HUES64 (cell line): ENCODE measurements at regions not wholly inside any gene's neighbourhood (a gene's known extent, or its start where the extent isn't known, plus 50 kb on each side); places are given as distances from the start of the nearest gene placed in this dataset.
"Not testable (repeated sequence)": the region's sequence is repeated elsewhere in the genome, so short reads cannot be mapped to it uniquely, and the experiment has no call there.

Experiments used
- H3K27ac ChIP-seq: 2 replicates; pipeline ENCODE4 v1.7.0; 2013; ENCODE audit warnings: low read depth, low read length, inconsistent platforms
- H3K27me3 ChIP-seq: 2 replicates; pipeline ENCODE4 v1.6.1; 2013; ENCODE audit warnings: mild to moderate bottlenecking, low read length; ENCODE audit not compliant: insufficient read depth
- H3K36me3 ChIP-seq: 2 replicates; pipeline ENCODE4 v1.6.1; 2013; ENCODE audit warnings: mild to moderate bottlenecking, low read length; ENCODE audit not compliant: insufficient read depth
- H3K4me1 ChIP-seq: 2 replicates; pipeline ENCODE4 v1.6.1; 2013; ENCODE audit warnings: mild to moderate bottlenecking, low read length, moderate library complexity; ENCODE audit not compliant: insufficient read depth
- H3K4me3 ChIP-seq: 2 replicates; pipeline ENCODE4 v1.5.1; 2013; ENCODE audit warnings: mild to moderate bottlenecking, low read length, moderate library complexity
- H3K9ac ChIP-seq: 2 replicates; pipeline ENCODE4 v1.6.1; 2013; ENCODE audit warnings: mild to moderate bottlenecking, low read depth, low read length
- H3K9me3 ChIP-seq: 2 replicates; pipeline ENCODE4 v1.6.1; 2013; ENCODE audit warnings: low read depth, low read length; ENCODE audit not compliant: insufficient read depth
- WGBS: fragments of 150-250, 120-280 bp; methylation state at CpG from one replicate; pipeline ENCODE4 v1.1.7; 2013; ENCODE audit warnings: missing lambda C conversion rate; 5-methylcytosine and 5-hydroxymethylcytosine counted together

GRCh38 chr7:13108061-13108460 lies 420.6 kb downstream of the ARL4A start:
- Histone ChIP-seq H3K9me3 (peaks cover 8% of the 10 kb centered on the region; the same call in 1 of the 2 replicates), H3K9ac (no peak overlapping the region), H3K27me3 (no peaks in the 10 kb centered on the region), H3K27ac (no peak overlapping the region), H3K4me1 (no peaks in the 10 kb centered on the region), H3K36me3 (no peaks in the 10 kb centered on the region), H3K4me3 (no peak overlapping the region)

- H3K9ac ChIP-seq = no peak overlapping the region
- H3K27ac ChIP-seq = no peak overlapping the region
- no peak overlapping the region for H3K4me3 ChIP-seq
- 93% methylated on average over 6 of the region's 6 CpGs for WGBS
- no peaks in the 10 kb centered on the region for H3K27me3 ChIP-seq
- H3K9me3 ChIP-seq = peaks cover 8% of the 10 kb centered on the region; the same call in 1 of the 2 replicates
- no peaks in the 10 kb centered on the region for H3K36me3 ChIP-seq
- H3K4me1 ChIP-seq = no peaks in the 10 kb centered on the region
Measured at GRCh38 chr7:13109201-13109600, 421.8 kb downstream of the ARL4A start.

GRCh38 chr7:13110107-13110506 lies 422.7 kb downstream of the ARL4A start:
- Histone ChIP-seq H3K36me3 (no peaks in the 10 kb centered on the region), H3K4me3 (no peak overlapping the region), H3K4me1 (peaks cover 4% of the 10 kb centered on the region), H3K27me3 (no peaks in the 10 kb centered on the region), H3K27ac (no peak overlapping the region), H3K9me3 (peaks cover 8% of the 10 kb centered on the region; the same call in 1 of the 2 replicates), H3K9ac (no peak overlapping the region)
- 97% methylated on average over 5 of the region's 6 CpGs for WGBS

- peaks cover 8% of the 10 kb centered on the region; the same call in 1 of the 2 replicates for H3K9me3 ChIP-seq
- 65% methylated on average over 3 of the region's 3 CpGs for WGBS
- H3K36me3 ChIP-seq = no peaks in the 10 kb centered on the region
- no peak overlapping the region for H3K4me3 ChIP-seq
- H3K9ac ChIP-seq = no peak overlapping the region
- peaks cover 13% of the 10 kb centered on the region for H3K4me1 ChIP-seq
- no peaks in the 10 kb centered on the region for H3K27me3 ChIP-seq
- no peak overlapping the region for H3K27ac ChIP-seq
Measured at GRCh38 chr7:13111230-13111629, 423.8 kb downstream of the ARL4A start.

GRCh38 chr7:13114240-13114639 lies 426.8 kb downstream of the ARL4A start:
- not testable (repeated sequence) for H3K27me3 ChIP-seq, H3K36me3 ChIP-seq, H3K9ac ChIP-seq, H3K9me3 ChIP-seq, H3K27ac ChIP-seq, H3K4me3 ChIP-seq
- WGBS = 90% methylated on average over 7 of the region's 7 CpGs
- peaks cover 13% of the 10 kb centered on the region for H3K4me1 ChIP-seq

- Histone ChIP-seq H3K27me3 (no peaks in the 10 kb centered on the region), H3K36me3 (no peaks in the 10 kb centered on the region), H3K4me3 (no peak overlapping the region), H3K9ac (peak overlapping the region; percentile 26; the same call in 1 of the 2 replicates), H3K27ac (peak overlapping the region; percentile 42; the same call in 1 of the 2 replicates), H3K4me1 (peaks cover 13% of the 10 kb centered on the region), H3K9me3 (peaks cover 4% of the 10 kb centered on the region; the same call in 1 of the 2 replicates)
- 60% methylated on average over 4 of the region's 5 CpGs for WGBS
Measured at GRCh38 chr7:13115157-13115772, 427.8 kb downstream of the ARL4A start.

- H3K27me3 ChIP-seq = no peaks in the 10 kb centered on the region
- H3K27ac ChIP-seq = no peak overlapping the region
- H3K9ac ChIP-seq = no peak overlapping the region
- peaks cover 13% of the 10 kb centered on the region for H3K4me1 ChIP-seq
- no peaks in the 10 kb centered on the region for H3K9me3 ChIP-seq
- H3K4me3 ChIP-seq = no peak overlapping the region
- no peaks in the 10 kb centered on the region for H3K36me3 ChIP-seq
Measured at GRCh38 chr7:13115855-13116254, 428.4 kb downstream of the ARL4A start.

- Histone ChIP-seq H3K4me3 (no peak overlapping the region), H3K36me3 (no peaks in the 10 kb centered on the region), H3K9me3 (no peaks in the 10 kb centered on the region), H3K4me1 (peaks cover 13% of the 10 kb centered on the region), H3K9ac (no peak overlapping the region), H3K27ac (no peak overlapping the region), H3K27me3 (no peaks in the 10 kb centered on the region)
- WGBS = 0% methylated on average over 1 of the region's 2 CpGs
Measured at GRCh38 chr7:13117103-13117502, 429.7 kb downstream of the ARL4A start.

- Histone ChIP-seq H3K4me1 (peaks cover 13% of the 10 kb centered on the region), H3K9me3 (no peaks in the 10 kb centered on the region), H3K36me3 (no peaks in the 10 kb centered on the region), H3K27ac (no peak overlapping the region), H3K4me3 (no peak overlapping the region), H3K27me3 (no peaks in the 10 kb centered on the region), H3K9ac (no peak overlapping the region)
Measured at GRCh38 chr7:13117592-13117991, 430.2 kb downstream of the ARL4A start.

- H3K9ac ChIP-seq = not testable (repeated sequence)
- 99% methylated on average over 2 of the region's 2 CpGs for WGBS
Measured at GRCh38 chr7:13124629-13125028, 437.2 kb downstream of the ARL4A start.

GRCh38 chr7:13126347-13126746 lies 438.9 kb downstream of the ARL4A start:
- no peak overlapping the region for H3K9ac ChIP-seq
- no peak overlapping the region for H3K27ac ChIP-seq
- H3K36me3 ChIP-seq = no peaks in the 10 kb centered on the region
- no peak overlapping the region for H3K4me3 ChIP-seq
- H3K4me1 ChIP-seq = no peaks in the 10 kb centered on the region
- WGBS = 90% methylated on average over 5 of the region's 5 CpGs
- no peaks in the 10 kb centered on the region for H3K27me3 ChIP-seq
- H3K9me3 ChIP-seq = no peaks in the 10 kb centered on the region

More at GRCh38 chr7:13124629-13125028, 437.2 kb downstream of the ARL4A start:
- H3K4me1 ChIP-seq, H3K27me3 ChIP-seq, H3K36me3 ChIP-seq, H3K9me3 ChIP-seq, H3K27ac ChIP-seq, H3K4me3 ChIP-seq: not testable (repeated sequence)

- Histone ChIP-seq H3K9me3 (0 out of 2 replicates have a peak, but pooled peaks cover 2% of the 10 kb centered on the region), H3K9ac (no peak overlapping the region), H3K27me3 (no peaks in the 10 kb centered on the region), H3K36me3 (no peaks in the 10 kb centered on the region), H3K4me3 (no peak overlapping the region), H3K27ac (no peak overlapping the region), H3K4me1 (no peaks in the 10 kb centered on the region)
- WGBS = 94% methylated on average over 4 of the region's 4 CpGs
Measured at GRCh38 chr7:13130321-13130720, 442.9 kb downstream of the ARL4A start.
